C1 segment of cervical spinal cord (tissue), 14 donors: ENCODE measurements at regions not wholly inside any gene's neighbourhood (a gene's known extent, or its start where the extent isn't known, plus 50 kb on each side); places are given as distances from the start of the nearest gene placed in this dataset.
"Not testable (repeated sequence)": the region's sequence is repeated elsewhere in the genome, so short reads cannot be mapped to it uniquely, and the experiment has no call there.

ENCODE experiments used
- DNase-seq, 14 donors: peaks; one replicate each; lab custom pipeline; 2025; lab: John Stamatoyannopoulos, UW

GRCh38 chr17:6373599-6373998, 61.3 kb downstream of the AIPL1 start:
- DNase-seq, result not testable (repeated sequence)

DNA sequence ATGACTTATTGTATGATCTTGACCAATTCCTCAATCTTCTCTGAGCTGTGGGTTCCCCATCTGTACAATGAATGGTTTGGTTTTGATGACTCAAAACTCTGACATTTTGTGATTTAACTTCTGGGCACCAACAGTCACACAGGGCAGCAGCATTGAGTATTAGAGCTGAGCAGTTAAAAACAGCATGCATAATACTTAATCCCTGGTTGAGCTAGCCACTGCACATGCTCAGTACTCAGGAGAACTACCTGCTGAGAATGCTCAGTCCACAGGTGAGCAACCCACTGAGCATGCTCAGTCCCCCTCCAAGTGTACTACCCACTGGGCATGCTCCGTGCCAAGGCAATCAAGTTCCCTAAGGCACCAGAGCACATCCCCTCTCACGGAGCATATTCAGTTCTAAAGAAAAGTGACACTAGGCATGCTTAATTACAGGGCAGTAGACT, 68.7 kb downstream of the AIPL1 start:
- DNase-seq, result no peak

DNA sequence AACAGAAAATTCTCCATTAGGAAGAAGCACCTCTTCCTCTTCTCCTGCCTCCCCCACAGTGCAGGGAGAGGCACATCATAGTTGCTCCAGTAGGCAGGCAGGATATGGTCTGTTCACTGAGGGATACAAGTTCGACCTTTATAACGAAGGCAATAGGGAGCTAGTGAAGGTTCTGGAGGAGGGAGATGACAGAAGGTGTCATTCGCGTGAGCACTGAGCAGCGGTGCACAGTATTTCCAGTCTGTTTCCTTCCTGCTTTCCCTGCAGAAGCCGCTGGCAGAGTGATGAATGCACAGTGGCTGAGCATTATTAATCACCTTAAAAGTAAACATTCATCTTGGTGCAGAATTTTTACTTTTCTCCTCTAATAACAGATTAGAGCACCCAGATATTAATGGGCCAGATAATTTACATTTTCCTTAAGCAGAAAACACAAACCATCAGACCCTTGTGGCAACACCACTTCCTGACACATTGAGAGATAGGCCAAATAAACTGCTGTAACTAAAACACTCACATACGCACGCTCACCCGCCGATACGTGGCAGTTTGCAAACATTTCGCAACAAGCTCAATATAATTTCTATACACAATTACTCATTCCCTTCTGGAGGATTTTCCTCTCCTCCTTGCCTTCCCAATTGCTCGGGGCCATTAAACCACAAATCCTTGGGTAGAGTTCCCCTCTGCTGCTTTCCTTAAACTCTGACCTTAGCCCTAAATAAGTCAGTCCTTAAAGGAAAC, 69.5 kb downstream of the AIPL1 start:
- DNase-seq, result no peak

- no peak for DNase-seq
Observed at GRCh38 chr17:6361733-6362132, 73.2 kb downstream of the AIPL1 start.

- DNase-seq, result no peak
Observed at GRCh38 chr17:6358131-6358530, 76.8 kb downstream of the AIPL1 start.

- no peak for DNase-seq
Observed at GRCh38 chr17:6356562-6356961, 78.4 kb downstream of the AIPL1 start.

- no peak for DNase-seq
Observed at GRCh38 chr17:6355196-6355595, 79.7 kb downstream of the AIPL1 start.

GRCh38 chr17:6352801-6353560, 81.9 kb downstream of the AIPL1 start:
- DNase-seq, result no peak

DNA sequence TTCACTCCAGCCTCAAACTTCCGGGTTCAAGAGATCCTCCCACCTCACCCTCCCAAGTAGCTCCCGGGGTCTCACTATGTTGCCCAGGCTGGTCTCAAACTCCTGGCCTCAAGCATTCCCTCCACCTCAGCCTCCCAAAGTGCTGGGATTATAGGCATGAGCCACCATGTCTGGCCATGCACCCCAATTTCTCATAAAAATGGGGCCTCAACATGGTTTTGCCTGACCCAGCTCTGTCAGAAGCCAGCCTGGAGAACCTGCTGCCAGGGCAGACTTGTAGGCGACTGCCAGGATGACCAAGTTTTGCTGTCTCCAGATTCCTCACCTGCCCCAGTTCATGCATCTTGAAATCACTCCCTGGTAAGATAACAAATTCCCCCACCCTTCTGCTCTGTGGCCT, 82.9 kb downstream of the AIPL1 start:
- DNase-seq, result no peak

- no peak for DNase-seq
Observed at GRCh38 chr17:6350806-6351205, 84.1 kb downstream of the AIPL1 start.

DNA sequence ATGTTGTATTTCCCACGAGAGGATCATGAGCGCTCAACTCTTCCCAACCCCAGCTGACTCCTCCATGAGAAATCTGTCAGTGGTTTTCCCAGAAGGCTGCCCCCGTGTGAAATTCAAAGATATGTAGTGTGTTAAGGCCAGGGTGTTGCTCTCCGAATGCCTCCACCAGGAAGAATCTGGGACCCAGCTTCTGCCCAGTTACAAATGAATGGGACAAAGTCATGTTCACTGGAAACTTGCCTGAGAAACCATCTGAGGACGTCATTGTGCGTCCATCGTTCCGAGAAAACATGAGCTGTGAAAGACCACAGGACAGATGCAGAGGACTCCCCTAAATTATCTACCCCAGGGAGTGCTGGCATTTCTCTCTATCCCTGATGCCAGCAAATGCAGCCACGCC, 86.0 kb downstream of the AIPL1 start:
- no peak for DNase-seq

DNA sequence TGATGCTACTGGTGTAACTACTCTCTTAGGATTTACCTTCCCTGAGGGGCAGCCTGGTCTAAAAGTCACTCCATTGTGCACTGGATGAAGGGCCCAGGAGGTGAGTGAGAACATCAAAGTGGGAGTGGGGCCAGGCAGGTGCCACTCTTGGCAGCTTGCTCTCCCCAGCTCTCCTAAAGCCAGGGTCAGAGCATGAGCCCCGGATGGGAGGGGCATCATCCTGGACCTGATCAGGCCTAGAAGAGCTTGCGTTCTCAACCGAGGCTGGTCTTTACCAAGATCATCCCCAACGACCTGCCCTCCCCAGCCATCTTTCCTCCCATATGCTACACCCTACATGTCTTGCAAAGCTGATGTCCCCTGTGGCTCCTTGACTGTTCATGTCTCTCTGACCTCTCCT, 87.1 kb downstream of the AIPL1 start:
- no peak for DNase-seq

GRCh38 chr17:6346986-6347385, 87.9 kb downstream of the AIPL1 start:
- DNase-seq, result no peak

DNA sequence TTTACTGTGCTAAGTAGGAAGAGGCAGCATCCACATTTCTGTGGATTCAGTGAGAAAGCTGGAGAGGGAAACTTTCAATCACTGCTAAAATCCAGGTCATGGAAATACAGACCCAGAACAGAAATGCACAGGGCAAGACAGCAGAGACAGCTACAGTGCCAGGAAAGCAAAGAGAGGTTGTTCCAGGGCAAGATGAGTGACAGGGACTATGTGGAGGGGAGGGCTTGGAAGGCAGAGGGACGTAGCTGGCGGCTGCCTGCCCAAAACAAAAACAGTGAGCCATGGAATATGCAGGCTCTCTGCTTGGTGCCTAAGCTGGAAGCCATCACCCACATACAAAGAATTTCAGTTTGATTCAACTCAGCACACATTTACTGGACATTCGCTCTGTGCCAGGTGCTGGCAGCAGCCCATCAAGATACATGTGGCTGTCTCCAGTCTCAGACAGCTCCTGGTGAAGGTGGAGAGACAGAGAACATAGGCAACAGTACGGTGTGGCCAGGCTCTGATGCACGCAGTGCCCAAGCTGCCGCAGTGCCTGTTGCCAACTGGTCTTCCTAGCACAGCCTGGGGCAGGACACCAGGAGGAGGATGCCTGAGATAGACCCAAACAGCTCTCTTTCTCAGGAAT, 88.7 kb downstream of the AIPL1 start:
- peak in 3 of 14 donors; percentile 2 to 81 (median 3) for DNase-seq

GRCh38 chr17:6343736-6344135, 91.2 kb downstream of the AIPL1 start:
- DNase-seq, result no peak

DNA sequence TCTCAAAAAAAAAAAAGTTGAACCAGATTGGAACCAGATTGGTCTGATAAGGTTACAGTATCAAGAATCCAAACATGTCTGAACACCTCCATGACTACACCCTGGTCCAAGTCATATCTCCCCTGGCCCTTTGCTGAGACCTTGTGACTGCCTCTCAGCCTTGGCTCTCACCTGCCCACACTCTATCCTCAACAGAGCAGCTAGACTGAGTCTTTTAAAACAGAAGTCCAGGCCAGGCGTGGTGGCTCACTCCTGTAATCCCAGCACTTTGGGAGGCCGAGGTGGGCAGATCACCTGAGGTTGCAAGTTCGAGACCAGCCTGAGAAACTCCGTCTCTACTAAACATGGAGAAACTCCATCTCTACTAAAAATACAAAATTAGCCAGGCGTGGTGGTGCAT, 91.7 kb downstream of the AIPL1 start:
- no peak for DNase-seq

GRCh38 chr17:6340708-6341107, 94.2 kb downstream of the AIPL1 start:
- no peak for DNase-seq

DNA sequence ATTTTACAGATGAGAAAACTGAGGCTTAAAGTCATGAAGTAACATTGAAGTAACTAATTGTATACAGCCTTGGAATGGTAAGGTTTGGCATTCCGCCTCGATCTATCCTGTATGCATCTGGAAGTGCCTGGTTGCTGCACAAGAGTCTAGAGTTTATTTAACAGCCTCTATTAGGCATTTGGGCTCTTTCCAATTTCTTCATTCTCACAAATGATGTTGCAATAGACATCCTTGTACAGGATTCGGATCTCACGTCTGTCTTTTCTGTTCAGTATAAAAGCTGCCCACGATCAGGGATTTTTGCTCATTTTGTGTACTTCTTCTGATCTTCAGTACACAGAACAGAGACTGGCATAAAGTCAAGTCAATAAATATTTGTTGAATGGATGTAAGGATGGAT, 100.5 kb downstream of the AIPL1 start:
- DNase-seq, result no peak

- DNase-seq, result no peak
Observed at GRCh38 chr17:6330936-6331335, 104.0 kb downstream of the AIPL1 start.

GRCh38 chr17:6328279-6328678, 106.6 kb downstream of the AIPL1 start:
- no peak for DNase-seq

- DNase-seq, result no peak
Observed at GRCh38 chr17:6327007-6327406, 107.9 kb downstream of the AIPL1 start.

DNA sequence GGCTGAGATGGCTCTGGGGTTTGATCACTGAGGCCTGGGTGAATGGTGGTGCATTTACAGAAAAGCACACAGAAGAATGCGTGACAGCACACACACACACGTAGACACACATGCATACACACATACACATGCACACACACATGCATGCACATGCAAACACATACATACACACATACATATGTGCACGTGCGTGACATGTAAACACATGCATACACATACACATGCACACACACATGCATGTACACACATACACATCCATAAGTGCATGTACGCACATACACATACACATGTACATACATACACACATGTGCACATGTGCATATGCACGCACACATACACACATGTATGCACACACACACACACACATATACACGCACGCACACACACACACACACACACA, 108.4 kb downstream of the AIPL1 start:
- DNase-seq, result no peak

DNA sequence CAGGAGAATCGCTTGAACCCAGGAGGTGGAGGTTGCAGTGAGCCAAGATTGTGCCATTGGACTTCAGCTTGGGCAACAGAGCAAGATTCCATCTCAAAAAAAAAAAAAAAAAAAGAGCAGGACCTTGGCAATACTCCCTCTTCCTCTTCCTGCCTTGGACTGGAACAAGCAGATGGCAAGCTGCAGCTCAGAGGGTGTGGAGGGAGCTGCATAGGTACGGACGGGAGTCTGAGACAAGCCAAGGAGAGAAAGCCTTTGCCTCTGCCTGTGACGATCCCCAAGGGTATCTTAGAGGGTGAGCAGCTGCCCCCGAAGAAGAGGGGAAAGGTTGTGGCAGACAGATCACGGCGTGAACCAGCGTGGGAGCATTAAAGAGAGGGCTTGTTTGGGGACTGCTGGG, 109.2 kb downstream of the AIPL1 start:
- DNase-seq, result peak in 1 of 14 donors; percentile 28
